ENCODE measurements at regions not wholly inside any gene's neighbourhood (a gene's known extent, or its start where the extent isn't known, plus 50 kb on each side); places are given as distances from the start of the nearest gene placed in this dataset.

- ATAC-seq: no peak
- Histone ChIP-seq H3K27ac (ENCODE audit: low read length) (no peak overlapping the region), H3K9me3 (ENCODE audit: control insufficient read depth, insufficient read depth, low read length) (no peaks in the 10 kb centered on the region), H3K4me3 (ENCODE audit: low read length) (no peak overlapping the region), H3K27me3 (ENCODE audit: control insufficient read depth, insufficient read depth, low read length) (no peaks in the 10 kb centered on the region), H3K36me3 (ENCODE audit: control insufficient read depth, insufficient read depth, low read length) (no peaks in the 10 kb centered on the region), H3K4me1 (ENCODE audit: control insufficient read depth, insufficient read depth, low read length) (no peaks in the 10 kb centered on the region)
- H3K4me1 Mint-ChIP-seq: no peaks in the 10 kb centered on the region
- H3K9me3 Mint-ChIP-seq: no peaks in the 10 kb centered on the region
- H3K36me3 Mint-ChIP-seq: no peaks in the 10 kb centered on the region
- TF ChIP-seq CTCF (IDR thresholded peaks at IDR 0.05): no peak
- no peak overlapping the region for H3K4me3 Mint-ChIP-seq
- no peak overlapping the region for H3K27ac Mint-ChIP-seq
- intact Hi-C loops (cut with micrococcal nuclease): no loop called here
- H3K27me3 Mint-ChIP-seq (ENCODE audit: low read depth in 2 of 2): peaks cover 12 to 56% of the 10 kb centered on the region in 2 donors
- DNase-seq: no peak
These were observed 142.0 kb downstream of the HNRNPD start for GRCh38 chr4:82231806-82232205.

GRCh38 chr4:82230306-82230705 is 143.5 kb downstream of the HNRNPD start:
- Histone ChIP-seq H3K27me3 (ENCODE audit: control insufficient read depth, insufficient read depth, low read length) (no peaks in the 10 kb centered on the region), H3K4me3 (ENCODE audit: low read length) (no peak overlapping the region), H3K9me3 (ENCODE audit: control insufficient read depth, insufficient read depth, low read length) (no peaks in the 10 kb centered on the region), H3K27ac (ENCODE audit: low read length) (no peak overlapping the region), H3K36me3 (ENCODE audit: control insufficient read depth, insufficient read depth, low read length) (no peaks in the 10 kb centered on the region), H3K4me1 (ENCODE audit: control insufficient read depth, insufficient read depth, low read length) (no peaks in the 10 kb centered on the region)
- Mint-ChIP-seq H3K36me3 (no peaks in the 10 kb centered on the region), H3K27me3 (ENCODE audit: low read depth in 2 of 2) (peaks cover 9 to 57% of the 10 kb centered on the region in 2 donors), H3K9me3 (no peaks in the 10 kb centered on the region), H3K4me3 (no peak overlapping the region), H3K4me1 (no peaks in the 10 kb centered on the region), H3K27ac (no peak overlapping the region)
- DNase-seq: no peak
- 89% methylated on average over 1 of the region's 4 CpGs for WGBS (ENCODE audit: insufficient coverage)
- ATAC-seq: no peak
- intact Hi-C loops (cut with micrococcal nuclease): no loop called here
- TF ChIP-seq CTCF (IDR thresholded peaks at IDR 0.05): no peak

- Mint-ChIP-seq H3K27ac (no peak overlapping the region), H3K4me3 (no peak overlapping the region), H3K9me3 (no peaks in the 10 kb centered on the region), H3K4me1 (peaks cover 5 to 6% of the 10 kb centered on the region in 2 donors), H3K36me3 (no peaks in the 10 kb centered on the region), H3K27me3 (ENCODE audit: low read depth in 2 of 2) (peaks cover 12 to 32% of the 10 kb centered on the region in 2 donors)
- no peak for TF ChIP-seq CTCF (IDR thresholded peaks at IDR 0.05)
- no peaks in the 10 kb centered on the region for H3K9me3 ChIP-seq (ENCODE audit: control insufficient read depth, insufficient read depth, low read length)
- no peaks in the 10 kb centered on the region for H3K27me3 ChIP-seq (ENCODE audit: control insufficient read depth, insufficient read depth, low read length)
- ATAC-seq: no peak
- no CpG with 5 or more reads among the region's 2 CpGs for WGBS (ENCODE audit: insufficient coverage)
- intact Hi-C loops (cut with micrococcal nuclease): no loop called here
- peaks cover 3% of the 10 kb centered on the region for H3K4me1 ChIP-seq (ENCODE audit: control insufficient read depth, insufficient read depth, low read length)
- no peak for DNase-seq
- H3K4me3 ChIP-seq (ENCODE audit: low read length): no peak overlapping the region
- no peaks in the 10 kb centered on the region for H3K36me3 ChIP-seq (ENCODE audit: control insufficient read depth, insufficient read depth, low read length)
- H3K27ac ChIP-seq (ENCODE audit: low read length): no peak overlapping the region
These were observed 148.8 kb downstream of the HNRNPD start for GRCh38 chr4:82225030-82225429.

GRCh38 chr4:82223715-82224114 is 150.1 kb downstream of the HNRNPD start:
- ATAC-seq: peak in 2 of 3 donors; percentile 45 to 63

More at GRCh38 chr4:82223715-82224114, 150.1 kb downstream of the HNRNPD start:
- no peak overlapping the region for H3K27ac Mint-ChIP-seq
- H3K4me1 ChIP-seq (ENCODE audit: control insufficient read depth, insufficient read depth, low read length): peaks cover 3% of the 10 kb centered on the region
- H3K36me3 ChIP-seq (ENCODE audit: control insufficient read depth, insufficient read depth, low read length): no peaks in the 10 kb centered on the region
- peaks cover 10 to 23% of the 10 kb centered on the region in 2 donors for H3K27me3 Mint-ChIP-seq (ENCODE audit: low read depth in 2 of 2)
- intact Hi-C loops (cut with micrococcal nuclease): no loop called here
- H3K36me3 Mint-ChIP-seq: no peaks in the 10 kb centered on the region
- no peak overlapping the region for H3K4me3 Mint-ChIP-seq
- peak in 1 of 2 donors; percentile 57 for DNase-seq
- no peak overlapping the region for H3K27ac ChIP-seq (ENCODE audit: low read length)
- H3K9me3 Mint-ChIP-seq: no peaks in the 10 kb centered on the region
- under 1% methylated on average over 4 of the region's 4 CpGs for WGBS (ENCODE audit: insufficient coverage)
- H3K4me3 ChIP-seq (ENCODE audit: low read length): no peak overlapping the region
- H3K27me3 ChIP-seq (ENCODE audit: control insufficient read depth, insufficient read depth, low read length): no peaks in the 10 kb centered on the region
- H3K4me1 Mint-ChIP-seq: peaks cover 5 to 6% of the 10 kb centered on the region in 2 donors
- no peaks in the 10 kb centered on the region for H3K9me3 ChIP-seq (ENCODE audit: control insufficient read depth, insufficient read depth, low read length)
- TF ChIP-seq CTCF (IDR thresholded peaks at IDR 0.05): no peak

All from natural killer cell (primary cell).